Fibroblast of skin of left biceps (primary cell): ENCODE measurements at regions not wholly inside any gene's neighbourhood (a gene's known extent, or its start where the extent isn't known, plus 50 kb on each side); places are given as distances from the start of the nearest gene placed in this dataset.
A peak's percentile ranks its signal among the peaks of the same experiment; 100 is the strongest.

ENCODE experiments used
- DNase-seq, 2 experiments: peaks; one replicate each; pipeline ENCODE4 v3.0.0-alpha.2; 2013; ENCODE audit warnings: low read depth in 2 of 2

DNA sequence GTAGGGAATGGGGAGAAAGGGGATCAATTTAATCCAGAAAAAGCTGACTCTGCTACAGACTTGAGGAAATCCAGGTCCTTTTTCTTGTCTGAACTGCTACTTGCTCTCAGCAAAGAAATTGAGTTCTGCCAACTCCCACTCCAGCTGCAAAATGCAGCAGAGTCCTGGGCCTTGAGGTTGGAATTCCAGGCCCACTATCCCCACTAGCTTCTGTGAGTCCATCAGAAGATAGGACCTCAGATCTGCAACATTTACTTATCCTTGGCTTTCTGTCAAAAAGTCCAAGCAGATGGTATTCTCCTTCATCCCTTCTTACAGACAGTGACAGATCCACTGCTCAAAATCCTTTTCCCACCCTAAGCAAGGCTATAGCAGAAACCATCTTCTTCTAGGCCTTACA, 219.2 kb downstream of the ARHGAP12 start:
- DNase-seq = no peak

DNA sequence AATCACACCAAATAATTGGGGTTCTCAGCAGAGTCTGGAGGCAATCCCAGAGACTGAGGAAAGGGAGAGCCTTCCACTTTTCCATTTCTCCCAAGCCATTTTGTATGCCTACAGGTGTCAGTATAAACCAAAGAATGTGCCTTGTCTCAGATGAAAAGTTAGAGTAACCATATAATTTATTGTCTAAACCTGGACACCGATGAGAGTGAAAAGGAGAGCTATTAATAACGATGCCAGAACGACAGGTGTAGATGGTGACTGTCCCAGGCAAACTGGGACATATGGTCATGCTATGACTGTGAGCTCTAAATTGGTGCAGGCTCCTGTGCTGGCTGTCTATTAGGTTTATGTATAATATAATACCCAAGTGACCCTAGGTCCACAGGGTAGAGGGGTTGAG, 219.6 kb downstream of the ARHGAP12 start:
- no peak for DNase-seq

DNA sequence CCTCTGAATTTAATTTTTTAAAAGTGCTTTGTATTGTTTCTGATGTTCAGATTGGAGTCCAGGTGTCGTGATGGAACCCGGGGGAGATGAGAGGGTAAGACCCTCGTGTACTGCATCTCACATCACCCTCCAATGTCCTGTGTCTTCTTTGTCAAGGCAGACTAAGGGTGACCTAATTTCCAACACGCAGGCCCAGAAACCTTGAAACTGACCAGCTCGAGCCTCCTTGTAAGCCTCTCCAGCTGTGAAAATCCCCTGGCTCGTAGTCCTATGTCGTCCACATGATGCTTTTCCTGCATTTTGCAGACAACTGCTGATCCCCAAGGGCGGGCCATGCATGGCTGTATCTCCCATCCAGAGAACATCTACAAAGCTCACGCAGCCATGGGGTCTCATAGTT, 220.2 kb downstream of the ARHGAP12 start:
- DNase-seq = no peak

DNA sequence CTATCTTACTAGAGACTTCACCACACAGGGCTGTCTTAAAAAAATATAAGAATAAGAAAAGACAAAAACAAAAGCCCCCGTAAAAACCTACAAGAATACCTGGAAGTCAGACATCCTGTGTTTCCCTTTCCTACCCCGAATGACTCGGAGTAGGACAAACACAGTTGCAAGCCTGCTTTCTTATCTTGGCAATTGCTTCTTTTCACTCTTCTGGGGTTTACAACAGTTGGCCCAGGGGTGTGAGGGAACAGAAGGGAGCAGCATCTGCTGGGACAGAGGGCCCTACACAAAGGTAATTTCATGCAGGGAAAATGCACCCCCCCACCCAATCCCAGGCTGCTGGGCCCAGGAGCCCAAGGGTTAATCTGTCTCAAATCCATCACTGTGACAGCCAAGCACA, 220.6 kb downstream of the ARHGAP12 start:
- no peak for DNase-seq

GRCh38 chr10:31707093-31708039, 221.3 kb downstream of the ARHGAP12 start:
- DNase-seq = peak; percentile 53 to 54

DNA sequence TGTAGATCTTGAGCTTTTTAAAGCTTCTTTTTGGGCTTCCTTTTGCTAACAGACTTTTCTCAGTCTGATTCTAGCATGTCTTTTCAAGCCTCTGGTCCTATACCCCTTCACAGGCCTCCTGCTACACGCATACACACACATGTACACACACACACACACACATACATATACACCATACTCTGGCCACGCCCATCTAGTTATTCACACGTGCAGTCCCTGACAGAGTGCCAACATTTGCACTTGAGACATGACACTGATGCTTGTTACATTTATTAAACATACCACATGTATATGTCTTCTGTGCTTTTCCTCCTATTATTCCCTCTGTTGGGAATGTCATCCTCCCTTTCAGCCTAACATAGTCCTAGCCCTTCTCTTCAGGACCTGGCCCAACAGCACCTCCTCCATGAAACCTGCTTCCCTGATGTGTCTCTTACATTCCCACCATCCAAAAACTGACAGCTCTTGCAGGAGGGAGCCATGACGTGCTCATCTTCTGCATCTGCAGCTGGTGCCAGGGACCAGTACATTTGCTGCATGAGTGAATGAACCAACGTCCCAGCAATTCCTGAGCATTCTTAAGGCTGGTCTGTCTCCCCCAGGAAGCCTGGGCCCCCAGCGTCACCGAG, 222.1 kb downstream of the ARHGAP12 start:
- DNase-seq = no peak

- no peak for DNase-seq
These were observed 223.5 kb downstream of the ARHGAP12 start for GRCh38 chr10:31705136-31705535.

- DNase-seq = no peak
These were observed 224.4 kb downstream of the ARHGAP12 start for GRCh38 chr10:31704195-31704594.

- no peak for DNase-seq
These were observed 225.7 kb downstream of the ARHGAP12 start for GRCh38 chr10:31702954-31703353.

GRCh38 chr10:31702005-31702404, 226.6 kb downstream of the ARHGAP12 start:
- DNase-seq = no peak

DNA sequence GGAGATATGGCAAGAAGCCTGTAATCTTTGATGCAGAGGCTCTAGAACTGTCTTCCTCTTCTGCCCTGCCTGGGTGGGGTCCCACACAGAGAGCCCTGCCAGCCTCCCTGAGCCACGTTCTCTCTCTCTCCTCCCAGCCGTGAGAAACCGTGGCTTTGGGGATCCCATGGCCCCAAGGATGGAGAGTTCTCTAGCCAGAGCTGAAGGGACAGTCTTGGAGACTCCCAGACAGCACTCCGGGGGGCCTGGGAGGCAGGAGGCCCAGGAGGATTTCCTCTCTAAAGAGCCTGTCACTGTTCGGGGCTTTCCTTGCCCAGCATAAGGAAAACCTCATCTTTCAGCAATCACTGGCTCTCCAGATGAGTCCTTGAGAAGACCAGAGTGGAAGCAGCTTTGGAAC, 227.1 kb downstream of the ARHGAP12 start:
- DNase-seq = no peak

DNA sequence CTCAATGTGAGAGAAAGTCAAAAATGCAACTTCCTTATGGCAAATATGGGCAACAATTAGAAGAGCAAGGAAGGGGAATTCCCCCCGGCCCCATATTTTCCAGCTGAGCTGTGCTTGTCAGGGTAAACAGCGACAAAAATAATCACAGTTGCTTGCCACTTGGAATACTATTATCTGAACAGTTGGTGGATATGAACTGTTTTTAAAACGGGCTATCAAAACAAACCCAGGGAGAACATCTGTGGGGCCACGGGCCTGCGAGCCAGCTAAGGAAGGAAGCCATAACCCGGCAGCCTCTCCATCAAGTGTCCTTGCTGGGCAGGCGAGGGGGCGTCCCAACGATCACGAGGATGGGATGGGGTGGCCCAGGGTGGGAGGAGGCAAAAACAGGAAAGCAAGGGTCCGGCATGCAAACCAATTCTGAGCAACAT, 228.4 kb downstream of the ARHGAP12 start:
- no peak for DNase-seq

DNA sequence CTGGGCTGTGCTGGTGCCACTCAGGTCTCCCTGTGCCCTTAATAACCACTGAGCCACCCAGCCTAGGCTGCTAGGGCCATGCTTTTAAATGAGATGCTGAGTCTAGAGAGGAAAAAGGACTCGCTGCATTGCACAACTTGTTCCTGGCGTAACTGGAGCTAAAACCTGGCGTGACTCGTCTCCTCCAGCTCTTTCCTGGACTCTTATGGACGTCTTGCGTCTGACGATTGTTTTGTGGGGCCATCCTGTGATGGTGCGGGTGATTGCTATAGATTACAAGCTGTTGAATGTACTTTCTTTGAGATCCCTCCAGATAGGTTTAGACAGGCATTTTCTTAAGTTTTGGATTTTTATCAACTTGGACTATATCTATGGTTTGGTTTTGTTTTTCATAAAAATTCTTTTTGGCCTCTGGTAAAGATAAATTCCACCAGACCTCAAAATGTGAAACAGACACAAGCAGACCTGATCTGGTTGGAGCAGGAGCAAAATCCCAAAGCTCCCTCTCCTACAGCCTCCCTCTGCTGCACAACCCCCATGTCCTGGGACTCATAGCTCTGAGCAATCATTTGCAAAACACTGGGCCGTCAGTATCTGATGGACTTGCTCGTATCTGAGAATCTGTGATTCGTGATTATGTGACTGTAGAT, 230.3 kb downstream of the ARHGAP12 start:
- DNase-seq = peak; percentile 88 to 92

GRCh38 chr10:31697271-31698180, 231.1 kb downstream of the ARHGAP12 start:
- DNase-seq = peak; percentile 21 to 30

DNA sequence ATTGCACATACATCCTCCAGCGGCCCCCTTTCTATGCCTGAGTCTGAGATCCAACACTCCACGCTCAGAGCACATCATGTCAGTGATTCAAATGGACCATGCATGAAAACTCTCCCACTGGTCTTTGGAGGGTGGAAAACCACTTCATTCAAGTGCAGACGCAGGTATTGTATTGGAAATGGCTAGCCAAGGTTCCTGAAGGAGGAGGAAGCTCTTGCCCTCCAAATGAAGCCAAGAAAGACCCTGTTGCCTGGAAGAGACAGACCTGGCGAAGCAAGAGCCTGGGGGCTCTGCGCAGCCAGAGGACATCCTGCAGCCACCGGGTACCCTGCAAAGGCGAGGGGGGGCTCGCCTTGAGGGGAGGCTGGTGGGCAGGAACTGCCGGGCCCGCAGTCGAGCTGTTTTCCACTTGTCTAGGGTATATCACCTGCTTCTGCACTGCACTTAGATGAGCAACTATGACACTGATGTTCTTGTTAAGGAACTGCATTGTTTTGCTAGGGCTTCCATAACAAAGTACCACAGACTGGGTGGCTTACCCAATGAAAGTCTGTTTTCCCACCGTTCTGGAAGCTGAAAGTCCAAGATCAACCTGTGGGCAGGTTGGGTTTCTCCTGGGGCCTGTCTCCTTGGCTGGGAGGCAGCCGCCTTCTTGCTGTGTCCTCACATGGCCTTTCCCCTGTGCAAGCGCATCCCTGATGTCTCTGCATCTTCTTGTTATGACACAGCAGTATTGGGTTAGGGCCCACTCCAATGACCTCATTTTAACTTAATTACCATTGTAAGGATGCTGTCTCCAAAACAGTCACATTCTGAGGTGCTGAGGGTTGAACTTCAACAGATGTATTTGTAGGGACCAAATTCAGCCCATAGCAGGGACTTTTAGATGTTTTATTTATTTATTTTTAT, 233.4 kb downstream of the ARHGAP12 start:
- DNase-seq = peak in 1 of 2 experiments; percentile 21

DNA sequence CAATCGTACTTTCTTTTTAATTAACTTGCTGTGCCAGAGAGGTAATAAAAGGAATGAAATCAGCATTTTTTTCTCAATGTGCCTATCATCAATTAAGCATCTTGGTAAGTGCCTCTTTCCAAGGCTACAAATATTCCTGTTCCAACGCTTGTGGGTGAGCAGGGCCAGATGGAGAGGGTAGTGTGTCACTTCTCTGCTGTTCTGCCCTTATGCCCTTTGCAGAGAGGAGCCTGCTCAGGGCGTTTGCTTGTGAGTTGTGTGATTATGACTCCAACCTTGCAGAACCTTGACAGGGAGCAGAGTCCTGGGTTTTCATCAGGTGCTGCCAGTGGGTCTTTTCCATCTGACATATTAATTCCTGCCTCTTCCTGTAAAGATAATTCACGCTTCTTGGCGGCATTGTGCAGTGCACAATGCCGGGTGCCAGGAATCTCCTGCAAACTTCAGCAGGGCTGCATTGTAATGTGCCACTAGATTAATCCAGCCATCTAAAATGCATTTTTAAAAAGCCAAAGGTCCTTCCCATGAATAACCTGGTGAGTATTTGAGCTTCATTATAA, 234.4 kb downstream of the ARHGAP12 start:
- no peak for DNase-seq

DNA sequence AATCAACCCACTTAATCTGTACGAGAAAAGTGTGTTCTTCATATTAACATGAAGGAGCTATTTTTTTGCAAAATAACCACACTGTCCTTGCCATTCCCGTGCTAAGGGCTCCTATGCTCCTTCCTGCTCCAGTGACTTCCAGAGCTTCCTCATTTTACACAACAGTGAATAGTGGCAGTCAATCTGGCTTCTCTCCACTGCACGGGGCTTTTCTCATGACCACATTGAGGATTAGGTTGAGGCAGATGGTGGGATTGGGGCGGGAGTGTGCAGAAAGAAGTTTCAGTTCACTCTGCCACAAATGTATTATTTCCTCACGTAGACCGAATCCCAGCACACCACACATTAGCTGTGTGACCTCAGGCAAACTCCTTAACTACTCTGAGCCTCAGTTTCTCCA, 235.1 kb downstream of the ARHGAP12 start:
- no peak for DNase-seq

DNA sequence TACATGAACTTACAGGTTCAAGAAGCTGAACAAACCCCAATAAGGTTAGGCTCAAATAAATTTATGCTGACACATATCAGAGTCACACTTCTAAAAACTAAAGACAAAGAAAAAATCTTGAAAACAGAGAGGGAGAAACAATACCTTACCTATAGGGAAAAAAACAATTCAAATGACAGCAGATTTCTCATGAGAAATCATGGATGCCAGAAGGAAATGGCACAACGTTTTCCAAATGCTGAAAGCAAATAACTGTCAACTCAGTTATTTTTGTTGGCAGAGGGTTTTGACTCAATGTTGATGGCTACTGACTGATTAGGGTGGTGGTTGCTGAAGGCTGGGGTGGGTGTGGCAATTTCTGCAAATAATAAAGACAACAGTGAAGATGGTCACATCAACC, 239.4 kb downstream of the ARHGAP12 start:
- DNase-seq = no peak

DNA sequence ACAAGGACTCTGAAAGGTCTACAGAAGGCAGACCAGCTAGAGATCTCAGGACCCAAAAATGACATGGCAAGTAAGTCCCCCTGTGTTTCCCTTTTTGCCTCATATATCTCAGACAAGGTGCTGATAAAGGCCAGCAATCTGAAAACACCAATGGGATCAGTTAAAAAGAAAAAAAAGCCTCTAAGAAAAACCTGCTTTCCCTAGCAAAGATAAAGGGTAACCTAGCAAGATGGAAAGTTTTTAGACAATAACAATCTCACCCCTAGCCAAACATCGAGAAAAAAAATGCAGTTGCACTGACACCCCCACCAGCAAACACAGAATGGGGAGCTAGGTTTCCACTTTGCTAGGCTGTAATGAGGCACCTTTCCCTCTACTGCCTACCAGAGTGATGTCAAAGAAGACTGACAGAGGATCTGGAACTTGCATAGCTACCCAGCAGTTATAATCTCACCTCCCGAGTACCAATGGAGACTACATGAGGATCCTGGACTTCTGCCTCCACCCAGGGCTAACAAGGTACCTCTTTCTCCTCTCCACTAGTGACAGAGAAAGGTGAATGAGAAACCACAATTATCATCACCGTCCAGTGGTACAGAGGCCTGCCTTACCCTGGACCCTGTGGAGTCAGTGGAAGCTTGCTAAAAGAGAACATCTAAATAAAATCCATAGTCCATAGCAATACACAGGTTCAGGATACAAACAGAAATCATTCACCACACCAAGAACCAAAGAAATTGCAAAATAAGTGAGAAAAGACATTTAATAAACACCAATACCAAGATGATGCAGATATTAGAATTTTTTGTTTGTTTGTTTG, 240.8 kb downstream of the ARHGAP12 start:
- DNase-seq = no peak
